K562 (cell line): ENCODE measurements at regions not wholly inside any gene's neighbourhood (a gene's known extent, or its start where the extent isn't known, plus 50 kb on each side); places are given as distances from the start of the nearest gene placed in this dataset.

Experiments
- ATAC-seq: fragments of 200-7000 bp; cut with Tn5 transposase; 3 replicates; pipeline ENCODE4 v1.9.1; 2020; ENCODE audit warnings: moderate library complexity
- BruUV-seq: library from RNA; stranded (reverse); fragments of 400-500 nt; replicated peaks from 2 replicates; lab custom pipeline; 2021; lab: Mats Ljungman, UMichigan
- CTCF ChIA-PET: fragments of 300-600 bp; formaldehyde crosslinking; extraction: SDS; loops from one replicate; lab custom pipeline; 2021; ENCODE audit warnings: low intra/inter-chr PET ratio; lab: Yijun Ruan, JAX
- POLR2A ChIA-PET: fragments of 300-600, 350-650 bp; sonication (Branson Sonifier 250); formaldehyde crosslinking; extraction: SDS; loops from one replicate; lab custom pipeline; 2021; ENCODE audit warnings: antibody characterized with exemption, inconsistent platforms; lab: Yijun Ruan, JAX
- DNase-seq, 4 experiments: peaks; one replicate each; pipeline versions ENCODE4 v3.0.0 to v3.0.0-alpha.2; 2011 to 2018; ENCODE audit warnings: low spot score in 3 of 4, mixed read lengths in 3 of 4; ENCODE audit errors: extremely low read depth in 1 of 4
- FAIRE-seq: peaks from 2 replicates; lab custom pipeline; 2011; peaks lifted over from hg19 to GRCh38; lab: Jason Lieb, UNC
- H2AFZ ChIP-seq: 2 replicates; pipeline ENCODE4 v1.6.0; 2011; ENCODE audit warnings: low read depth, low read length, control low read depth, inconsistent platforms
- H3K27ac ChIP-seq: fragments of 200-600 bp; 3 replicates; pipeline ENCODE4 v1.8.0; 2011; ENCODE audit warnings: low read depth, mild to moderate bottlenecking, control low read depth, inconsistent platforms, low read length, moderate library complexity, mixed read lengths; ENCODE audit errors: extremely low read depth
- H3K27me3 ChIP-seq, 2 experiments: fragments of 300-600 bp in 1 of 2; 2 replicates in 1 of 2; 3 replicates in 1 of 2; pipeline versions ENCODE4 v1.6.0 to v1.8.0; 2011; ENCODE audit warnings: inconsistent platforms in 2 of 2, low read length in 2 of 2, mild to moderate bottlenecking in 1 of 2, mixed read lengths in 1 of 2, moderate library complexity in 1 of 2; ENCODE audit not compliant: control insufficient read depth in 2 of 2, insufficient read depth in 2 of 2
- H3K36me3 ChIP-seq: fragments of 300-600 bp; 3 replicates; pipeline ENCODE4 v1.8.0; 2011; ENCODE audit warnings: mild to moderate bottlenecking, low read length, inconsistent platforms; ENCODE audit not compliant: control insufficient read depth, insufficient read depth
- H3K4me1 ChIP-seq, 2 experiments: fragments of 200-600 bp in 1 of 2; replicated peaks in 1 of 2; 2 replicates in 1 of 2; 3 replicates in 1 of 2; pipeline versions ENCODE4 v1.5.1 to v1.8.0; 2011; ENCODE audit warnings: inconsistent platforms in 2 of 2, low read length in 2 of 2, mild to moderate bottlenecking in 1 of 2, mixed read lengths in 1 of 2, moderate library complexity in 1 of 2; ENCODE audit not compliant: control insufficient read depth in 2 of 2, insufficient read depth in 2 of 2
- H3K4me2 ChIP-seq: 2 replicates; pipeline ENCODE4 v1.6.1; 2011; ENCODE audit warnings: low read length, control low read depth, inconsistent platforms, mixed read lengths; ENCODE audit not compliant: insufficient read depth
- H3K4me3 ChIP-seq: fragments of 200-600 bp; sonication (generic), shearing (Covaris generic); 2 replicates; pipeline ENCODE4 v1.5.1; 2016; ENCODE audit warnings: control low read depth, inconsistent platforms
- H3K79me2 ChIP-seq: fragments of 200-600 bp; 3 replicates; pipeline ENCODE4 v1.8.0; 2011; ENCODE audit warnings: low read length, inconsistent platforms; ENCODE audit not compliant: control insufficient read depth, insufficient read depth
- H3K9ac ChIP-seq, 2 experiments: 2 replicates each; pipeline versions ENCODE4 v1.6.0 to v1.6.1; 2011; ENCODE audit warnings: low read depth in 2 of 2, low read length in 2 of 2, control low read depth in 1 of 2, inconsistent platforms in 1 of 2, mild to moderate bottlenecking in 1 of 2, mixed read lengths in 1 of 2; ENCODE audit not compliant: insufficient read depth in 1 of 2
- H3K9me1 ChIP-seq: one replicate; pipeline ENCODE4 v1.6.0; 2011; ENCODE audit warnings: inconsistent platforms, mild to moderate bottlenecking, low read length, moderate library complexity; ENCODE audit not compliant: control insufficient read depth, insufficient read depth
- H3K9me3 ChIP-seq: replicated peaks from 2 replicates; pipeline ENCODE4 v1.5.1; 2011; ENCODE audit warnings: low read depth, low read length, inconsistent platforms; ENCODE audit not compliant: control insufficient read depth, insufficient read depth
- H4K20me1 ChIP-seq: replicated peaks from 2 replicates; pipeline ENCODE4 v1.6.1; 2011; ENCODE audit warnings: low read length, inconsistent platforms, mixed read lengths; ENCODE audit not compliant: control insufficient read depth, insufficient read depth
- PHTF2 ChIP-seq: fragments of 250-450 bp; sonication (Bioruptor Pico); IDR thresholded peaks from 2 replicates; pipeline ENCODE4 v1.5.0; 2021; ENCODE audit warnings: mild to moderate bottlenecking
- WGBS: fragments of 100-300 bp; shearing (Covaris generic); methylation state at CpG from one replicate; pipeline ENCODE4 v1.1.6; 2016; ENCODE audit warnings: low coverage, mixed read lengths; ENCODE audit not compliant: insufficient coverage; ENCODE audit errors: missing lambda C conversion rate; 5-methylcytosine and 5-hydroxymethylcytosine counted together
- in situ Hi-C: fragments of 300-500 bp; cut with MboI; formaldehyde crosslinking; loops from 4 replicates; pipeline ENCODE4 v1.15.0; 2018; ENCODE audit warnings: inconsistent platforms, mixed read lengths
- intact Hi-C: fragments of 100-400 bp; cut with micrococcal nuclease; formaldehyde crosslinking; loops from 2 replicates; pipeline ENCODE4 v1.14.2; 2022
- TF ChIP-seq, protein P1 (sequence below): sonication (generic); formaldehyde crosslinking; IDR thresholded peaks from 2 replicates; pipeline ENCODE4 v1.8.1; 2023; ENCODE audit warnings: mild to moderate bottlenecking, missing genetic modification reagents
- TF ChIP-seq, protein P2 (sequence below): sonication (generic); formaldehyde crosslinking; IDR thresholded peaks from 2 replicates; pipeline ENCODE4 v1.9.0; 2022; ENCODE audit warnings: mild to moderate bottlenecking, missing genetic modification reagents
- TF ChIP-seq, protein P3 (sequence below): fragments of 450-650 bp; IDR thresholded peaks from 2 replicates; pipeline ENCODE4 v1.6.1; 2018; ENCODE audit not compliant: partially characterized antibody
- TF ChIP-seq, protein P4 (sequence below), 2 experiments: fragments of 450-650 bp; IDR thresholded peaks; 2 replicates each; pipeline ENCODE4 v1.6.1; 2016; ENCODE audit warnings: mild to moderate bottlenecking in 2 of 2, borderline replicate concordance in 1 of 2, low read depth in 1 of 2, moderate library complexity in 1 of 2

DNA sequence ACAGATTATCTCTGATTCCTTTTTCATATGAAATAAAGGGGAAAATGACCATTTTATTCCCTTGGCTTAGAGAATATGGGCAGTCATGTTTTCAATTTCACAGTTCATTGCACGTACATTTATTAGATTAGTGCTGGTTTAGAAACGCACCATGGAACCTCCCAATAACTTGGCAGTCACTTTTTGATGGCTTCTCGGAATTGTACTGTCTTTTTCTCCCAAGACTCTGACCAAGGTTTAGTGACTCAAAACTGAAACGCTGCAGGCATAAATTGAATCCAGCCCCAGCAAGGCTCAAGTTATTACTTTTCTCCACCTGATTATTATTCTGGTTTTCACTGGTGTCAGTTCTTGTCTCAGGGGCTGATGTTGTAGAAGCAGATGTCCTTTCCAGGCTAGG, 55.6 kb upstream of the EGFLAM start:
- Histone ChIP-seq H3K36me3 (no peaks in the 10 kb centered on the region), H3K9ac (no peak overlapping the region), H3K27me3 (0 out of 5 replicates have a peak, but pooled peaks cover 0 to 5% of the 10 kb centered on the region in 2 experiments), H3K4me1 (no peaks in the 10 kb centered on the region), H3K27ac (no peak overlapping the region), H3K4me3 (no peak overlapping the region), H3K9me3 (no peaks in the 10 kb centered on the region), H3K4me2 (no peak overlapping the region), H2AFZ (no peak overlapping the region), H4K20me1 (no peaks in the 10 kb centered on the region), H3K9me1 (no peaks in the 10 kb centered on the region), H3K79me2 (no peaks in the 10 kb centered on the region)
- FAIRE-seq = no peak
- intact Hi-C loops (no loop called here), in situ Hi-C loops (no loop called here)
- no peak for DNase-seq
- CTCF ChIA-PET = no interaction called here
- POLR2A ChIA-PET = no interaction called here
- ATAC-seq = no peak
- TF ChIP-seq, protein P1, sequence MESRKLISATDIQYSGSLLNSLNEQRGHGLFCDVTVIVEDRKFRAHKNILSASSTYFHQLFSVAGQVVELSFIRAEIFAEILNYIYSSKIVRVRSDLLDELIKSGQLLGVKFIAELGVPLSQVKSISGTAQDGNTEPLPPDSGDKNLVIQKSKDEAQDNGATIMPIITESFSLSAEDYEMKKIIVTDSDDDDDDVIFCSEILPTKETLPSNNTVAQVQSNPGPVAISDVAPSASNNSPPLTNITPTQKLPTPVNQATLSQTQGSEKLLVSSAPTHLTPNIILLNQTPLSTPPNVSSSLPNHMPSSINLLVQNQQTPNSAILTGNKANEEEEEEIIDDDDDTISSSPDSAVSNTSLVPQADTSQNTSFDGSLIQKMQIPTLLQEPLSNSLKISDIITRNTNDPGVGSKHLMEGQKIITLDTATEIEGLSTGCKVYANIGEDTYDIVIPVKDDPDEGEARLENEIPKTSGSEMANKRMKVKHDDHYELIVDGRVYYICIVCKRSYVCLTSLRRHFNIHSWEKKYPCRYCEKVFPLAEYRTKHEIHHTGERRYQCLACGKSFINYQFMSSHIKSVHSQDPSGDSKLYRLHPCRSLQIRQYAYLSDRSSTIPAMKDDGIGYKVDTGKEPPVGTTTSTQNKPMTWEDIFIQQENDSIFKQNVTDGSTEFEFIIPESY (CRISPR knock-in tag) = no peak
- TF ChIP-seq, protein P2, sequence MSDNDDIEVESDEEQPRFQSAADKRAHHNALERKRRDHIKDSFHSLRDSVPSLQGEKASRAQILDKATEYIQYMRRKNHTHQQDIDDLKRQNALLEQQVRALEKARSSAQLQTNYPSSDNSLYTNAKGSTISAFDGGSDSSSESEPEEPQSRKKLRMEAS = no peak
- TF ChIP-seq, protein P3, sequence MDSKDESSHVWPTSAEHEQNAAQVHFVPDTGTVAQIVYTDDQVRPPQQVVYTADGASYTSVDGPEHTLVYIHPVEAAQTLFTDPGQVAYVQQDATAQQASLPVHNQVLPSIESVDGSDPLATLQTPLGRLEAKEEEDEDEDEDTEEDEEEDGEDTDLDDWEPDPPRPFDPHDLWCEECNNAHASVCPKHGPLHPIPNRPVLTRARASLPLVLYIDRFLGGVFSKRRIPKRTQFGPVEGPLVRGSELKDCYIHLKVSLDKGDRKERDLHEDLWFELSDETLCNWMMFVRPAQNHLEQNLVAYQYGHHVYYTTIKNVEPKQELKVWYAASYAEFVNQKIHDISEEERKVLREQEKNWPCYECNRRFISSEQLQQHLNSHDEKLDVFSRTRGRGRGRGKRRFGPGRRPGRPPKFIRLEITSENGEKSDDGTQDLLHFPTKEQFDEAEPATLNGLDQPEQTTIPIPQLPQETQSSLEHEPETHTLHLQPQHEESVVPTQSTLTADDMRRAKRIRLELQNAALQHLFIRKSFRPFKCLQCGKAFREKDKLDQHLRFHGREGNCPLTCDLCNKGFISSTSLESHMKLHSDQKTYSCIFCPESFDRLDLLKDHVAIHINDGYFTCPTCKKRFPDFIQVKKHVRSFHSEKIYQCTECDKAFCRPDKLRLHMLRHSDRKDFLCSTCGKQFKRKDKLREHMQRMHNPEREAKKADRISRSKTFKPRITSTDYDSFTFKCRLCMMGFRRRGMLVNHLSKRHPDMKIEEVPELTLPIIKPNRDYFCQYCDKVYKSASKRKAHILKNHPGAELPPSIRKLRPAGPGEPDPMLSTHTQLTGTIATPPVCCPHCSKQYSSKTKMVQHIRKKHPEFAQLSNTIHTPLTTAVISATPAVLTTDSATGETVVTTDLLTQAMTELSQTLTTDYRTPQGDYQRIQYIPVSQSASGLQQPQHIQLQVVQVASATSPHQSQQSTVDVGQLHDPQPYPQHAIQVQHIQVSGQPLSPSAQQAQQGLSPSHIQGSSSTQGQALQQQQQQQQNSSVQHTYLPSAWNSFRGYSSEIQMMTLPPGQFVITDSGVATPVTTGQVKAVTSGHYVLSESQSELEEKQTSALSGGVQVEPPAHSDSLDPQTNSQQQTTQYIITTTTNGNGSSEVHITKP = no peak
- no peak for TF ChIP-seq PHTF2 (CRISPR knock-in tag)
- TF ChIP-seq, protein P4, sequence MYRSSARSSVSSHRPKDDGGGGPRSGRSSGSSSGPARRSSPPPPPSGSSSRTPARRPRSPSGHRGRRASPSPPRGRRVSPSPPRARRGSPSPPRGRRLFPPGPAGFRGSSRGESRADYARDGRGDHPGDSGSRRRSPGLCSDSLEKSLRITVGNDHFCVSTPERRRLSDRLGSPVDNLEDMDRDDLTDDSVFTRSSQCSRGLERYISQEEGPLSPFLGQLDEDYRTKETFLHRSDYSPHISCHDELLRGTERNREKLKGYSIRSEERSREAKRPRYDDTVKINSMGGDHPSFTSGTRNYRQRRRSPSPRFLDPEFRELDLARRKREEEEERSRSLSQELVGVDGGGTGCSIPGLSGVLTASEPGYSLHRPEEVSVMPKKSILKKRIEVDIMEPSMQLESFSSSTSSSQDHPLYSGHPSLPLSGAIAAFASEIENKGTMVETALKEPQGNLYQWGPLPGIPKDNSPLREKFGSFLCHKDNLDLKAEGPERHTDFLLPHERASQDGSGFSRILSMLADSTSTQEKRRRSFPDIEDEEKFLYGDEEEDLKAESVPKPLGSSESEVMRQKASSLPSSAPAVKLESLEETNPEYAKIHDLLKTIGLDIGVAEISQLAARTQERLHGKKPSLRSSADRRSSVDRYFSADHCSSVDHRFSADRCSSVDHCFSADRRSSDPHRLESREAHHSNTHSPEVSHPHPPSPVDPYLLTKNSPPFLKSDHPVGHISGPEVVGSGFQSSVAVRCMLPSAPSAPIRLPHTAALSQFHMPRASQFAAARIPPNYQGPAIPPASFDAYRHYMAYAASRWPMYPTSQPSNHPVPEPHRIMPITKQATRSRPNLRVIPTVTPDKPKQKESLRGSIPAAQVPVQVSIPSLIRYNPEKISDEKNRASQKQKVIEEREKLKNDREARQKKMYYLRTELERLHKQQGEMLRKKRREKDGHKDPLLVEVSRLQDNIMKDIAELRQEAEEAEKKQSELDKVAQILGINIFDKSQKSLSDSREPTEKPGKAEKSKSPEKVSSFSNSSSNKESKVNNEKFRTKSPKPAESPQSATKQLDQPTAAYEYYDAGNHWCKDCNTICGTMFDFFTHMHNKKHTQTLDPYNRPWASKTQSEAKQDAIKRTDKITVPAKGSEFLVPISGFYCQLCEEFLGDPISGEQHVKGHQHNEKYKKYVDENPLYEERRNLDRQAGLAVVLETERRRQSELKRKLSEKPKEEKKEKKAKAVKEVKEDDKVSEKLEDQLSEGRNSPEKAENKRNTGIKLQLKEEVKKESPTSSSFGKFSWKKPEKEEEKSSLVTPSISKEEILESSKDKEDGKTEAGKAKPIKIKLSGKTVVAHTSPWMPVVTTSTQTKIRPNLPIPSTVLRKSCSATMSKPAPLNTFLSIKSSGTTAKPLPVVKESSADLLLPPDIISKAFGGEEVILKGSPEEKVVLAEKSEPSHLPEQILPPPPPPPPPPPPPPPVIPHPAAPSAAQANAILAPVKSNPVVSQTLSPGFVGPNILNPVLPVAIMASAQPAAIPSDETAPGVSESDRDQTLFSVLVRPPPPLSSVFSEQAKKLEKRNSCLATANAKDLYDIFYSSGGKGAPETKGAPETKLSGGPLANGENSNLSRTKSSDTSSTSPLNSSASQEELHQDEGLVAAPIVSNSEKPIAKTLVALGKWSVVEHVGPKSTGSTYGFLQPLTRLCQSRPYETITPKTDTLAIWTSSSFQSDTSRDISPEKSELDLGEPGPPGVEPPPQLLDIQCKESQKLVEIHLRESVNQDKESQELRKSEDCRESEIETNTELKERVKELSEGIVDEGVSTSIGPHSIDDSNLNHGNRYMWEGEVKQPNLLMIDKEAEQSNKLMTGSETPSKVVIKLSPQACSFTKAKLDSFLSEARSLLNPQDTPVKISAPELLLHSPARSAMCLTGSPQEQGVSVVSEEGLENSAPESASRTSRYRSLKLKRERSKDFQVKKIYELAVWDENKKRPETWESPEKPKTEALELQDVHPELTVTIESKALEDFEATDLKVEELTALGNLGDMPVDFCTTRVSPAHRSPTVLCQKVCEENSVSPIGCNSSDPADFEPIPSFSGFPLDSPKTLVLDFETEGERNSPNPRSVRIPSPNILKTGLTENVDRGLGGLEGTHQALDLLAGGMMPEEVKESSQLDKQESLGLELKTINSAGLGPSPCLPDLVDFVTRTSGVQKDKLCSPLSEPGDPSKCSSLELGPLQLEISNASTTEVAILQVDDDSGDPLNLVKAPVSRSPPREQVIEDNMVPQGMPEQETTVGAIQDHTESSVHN (IDR thresholded peaks at IDR 0.05; ENCODE audit: borderline replicate concordance in 1 of 2, low read depth in 1 of 2) = no peak
- no TSS peak for BruUV-seq
- WGBS = 0% methylated on average over 4 of the region's 4 CpGs
